Fibroblast of lung (primary cell): ENCODE measurements at regions not wholly inside any gene's neighbourhood (a gene's known extent, or its start where the extent isn't known, plus 50 kb on each side); places are given as distances from the start of the nearest gene placed in this dataset.
A peak's percentile ranks its signal among the peaks of the same experiment; 100 is the strongest.

ENCODE experiments used
- DNase-seq, 2 donors: peaks; one replicate each; pipeline versions ENCODE4 v3.0.0 to v3.0.0-alpha.2; 2010; ENCODE audit warnings: low read depth in 2 of 2
- H2AFZ ChIP-seq: 2 replicates; pipeline ENCODE4 v1.5.1; 2012; ENCODE audit warnings: low read length, control low read depth, inconsistent platforms
- H3K27ac ChIP-seq: 2 replicates; pipeline ENCODE4 v1.5.1; 2011; ENCODE audit warnings: low read length, control low read depth; ENCODE audit not compliant: insufficient read depth
- H3K27me3 ChIP-seq: 2 replicates; pipeline ENCODE4 v1.5.1; 2011; ENCODE audit warnings: mild to moderate bottlenecking, low read length; ENCODE audit not compliant: control insufficient read depth, insufficient read depth
- H3K36me3 ChIP-seq: 2 replicates; pipeline ENCODE4 v1.5.1; 2011; ENCODE audit warnings: low read length; ENCODE audit not compliant: control insufficient read depth, insufficient read depth
- H3K4me1 ChIP-seq: 2 replicates; pipeline ENCODE4 v1.5.1; 2011; ENCODE audit warnings: low read length; ENCODE audit not compliant: control insufficient read depth, insufficient read depth; ENCODE audit errors: extremely low read depth
- H3K4me2 ChIP-seq: 2 replicates; pipeline ENCODE4 v1.5.1; 2011; ENCODE audit warnings: low read length, control low read depth; ENCODE audit not compliant: insufficient read depth; ENCODE audit errors: extremely low read depth
- H3K4me3 ChIP-seq, 4 experiments: fragments of 200-600 bp in 1 of 4; sonication (generic) in 1 of 4; replicated peaks in 1 of 4; 2 replicates each; pipeline ENCODE4 v1.5.1; 2011 to 2016; ENCODE audit warnings: low read length in 4 of 4, low read depth in 3 of 4, mild to moderate bottlenecking in 3 of 4, control low read depth in 2 of 4, inconsistent platforms in 1 of 4, mixed read lengths in 1 of 4; ENCODE audit not compliant: insufficient read depth in 1 of 4; ENCODE audit errors: control extremely low read depth in 1 of 4
- H3K79me2 ChIP-seq: 2 replicates; pipeline ENCODE4 v1.5.1; 2012; ENCODE audit warnings: mild to moderate bottlenecking, low read length, inconsistent platforms; ENCODE audit not compliant: control insufficient read depth, insufficient read depth
- H3K9ac ChIP-seq: 2 replicates; pipeline ENCODE4 v1.5.1; 2011; ENCODE audit warnings: mild to moderate bottlenecking, low read length, control low read depth; ENCODE audit not compliant: insufficient read depth
- H3K9me3 ChIP-seq: 2 replicates; pipeline ENCODE4 v1.5.1; 2012; ENCODE audit warnings: low read depth, low read length; ENCODE audit not compliant: control insufficient read depth, insufficient read depth
- H4K20me1 ChIP-seq: 2 replicates; pipeline ENCODE4 v1.5.1; 2011; ENCODE audit warnings: low read length; ENCODE audit not compliant: control insufficient read depth, insufficient read depth; ENCODE audit errors: extremely low read depth
- EZH2 ChIP-seq: IDR thresholded peaks from 2 replicates; pipeline ENCODE4 v1.5.1; 2012; ENCODE audit warnings: low read length, control low read depth, mild to moderate bottlenecking; ENCODE audit errors: missing control alignments
- TF ChIP-seq, protein P1 (sequence below), 2 donors: IDR thresholded peaks in 1 of 2; conservative IDR thresholded peaks in 1 of 2; 1 replicate in 1 of 2; 2 replicates in 1 of 2; pipeline ENCODE4 v1.5.1; 2011 to 2012; ENCODE audit warnings: low read length in 2 of 2, control low read depth in 1 of 2, inconsistent platforms in 1 of 2, low read depth in 1 of 2, mild to moderate bottlenecking in 1 of 2

DNA sequence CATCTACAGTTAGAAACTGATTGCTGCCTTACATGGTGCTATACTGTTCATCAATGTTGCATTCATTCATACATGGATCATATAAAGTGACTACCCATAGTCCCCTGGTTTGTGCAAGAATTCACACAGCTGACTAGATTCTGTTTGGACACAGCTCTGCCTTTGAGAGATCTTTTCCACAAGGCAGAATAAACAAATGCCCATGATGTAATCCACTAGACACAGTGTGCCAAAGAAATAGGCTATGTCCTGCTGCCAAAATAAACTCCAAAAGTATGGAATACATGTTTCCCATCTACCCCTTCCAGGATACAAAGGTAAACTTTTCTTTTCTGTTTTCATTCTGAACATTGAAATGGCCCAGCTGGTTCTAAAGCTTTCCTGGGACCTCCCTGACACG, 269.4 kb upstream of the CHAC2 start:
- no peak for TF ChIP-seq EZH2
- TF ChIP-seq, protein P1, sequence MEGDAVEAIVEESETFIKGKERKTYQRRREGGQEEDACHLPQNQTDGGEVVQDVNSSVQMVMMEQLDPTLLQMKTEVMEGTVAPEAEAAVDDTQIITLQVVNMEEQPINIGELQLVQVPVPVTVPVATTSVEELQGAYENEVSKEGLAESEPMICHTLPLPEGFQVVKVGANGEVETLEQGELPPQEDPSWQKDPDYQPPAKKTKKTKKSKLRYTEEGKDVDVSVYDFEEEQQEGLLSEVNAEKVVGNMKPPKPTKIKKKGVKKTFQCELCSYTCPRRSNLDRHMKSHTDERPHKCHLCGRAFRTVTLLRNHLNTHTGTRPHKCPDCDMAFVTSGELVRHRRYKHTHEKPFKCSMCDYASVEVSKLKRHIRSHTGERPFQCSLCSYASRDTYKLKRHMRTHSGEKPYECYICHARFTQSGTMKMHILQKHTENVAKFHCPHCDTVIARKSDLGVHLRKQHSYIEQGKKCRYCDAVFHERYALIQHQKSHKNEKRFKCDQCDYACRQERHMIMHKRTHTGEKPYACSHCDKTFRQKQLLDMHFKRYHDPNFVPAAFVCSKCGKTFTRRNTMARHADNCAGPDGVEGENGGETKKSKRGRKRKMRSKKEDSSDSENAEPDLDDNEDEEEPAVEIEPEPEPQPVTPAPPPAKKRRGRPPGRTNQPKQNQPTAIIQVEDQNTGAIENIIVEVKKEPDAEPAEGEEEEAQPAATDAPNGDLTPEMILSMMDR (conservative IDR thresholded peaks at IDR 0.05 in 1 of 2, IDR thresholded peaks at IDR 0.05 in 1 of 2; ENCODE audit: low read depth in 1 of 2, low read length in 2 of 2): no peak
- no peak overlapping the region for H2AFZ ChIP-seq
- no peak overlapping the region for H3K4me3 ChIP-seq
- H3K27me3 ChIP-seq: no peaks in the 10 kb centered on the region
- H3K4me2 ChIP-seq: no peak overlapping the region
- no peaks in the 10 kb centered on the region for H3K9me3 ChIP-seq
- H3K9ac ChIP-seq: no peak overlapping the region
- H3K36me3 ChIP-seq: no peaks in the 10 kb centered on the region
- no peak overlapping the region for H3K27ac ChIP-seq
- peak; percentile 87 for DNase-seq
- H3K79me2 ChIP-seq: no peaks in the 10 kb centered on the region
- H3K4me1 ChIP-seq: no peaks in the 10 kb centered on the region
- no peaks in the 10 kb centered on the region for H4K20me1 ChIP-seq

DNA sequence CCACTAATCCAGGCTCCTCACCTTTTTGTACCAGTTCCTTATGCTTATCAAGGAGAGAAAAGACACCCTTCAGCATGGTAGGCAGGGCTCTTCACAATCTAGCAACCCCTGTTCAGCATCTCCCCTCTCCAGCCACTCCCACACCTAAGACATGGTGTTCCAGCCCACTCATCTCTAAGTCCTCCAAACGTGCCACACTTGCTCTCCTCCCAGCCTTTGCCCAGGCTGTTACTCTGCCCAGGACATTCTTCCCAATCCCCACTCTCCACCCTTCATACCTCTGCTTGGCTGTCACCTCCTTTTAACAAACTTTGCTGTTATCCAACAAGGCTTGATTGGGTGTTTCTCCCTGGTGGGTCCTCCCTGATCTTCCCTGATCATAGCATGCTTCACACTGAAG, 270.6 kb upstream of the CHAC2 start:
- no peak for DNase-seq
- TF ChIP-seq, protein P1 (conservative IDR thresholded peaks at IDR 0.05 in 1 of 2, IDR thresholded peaks at IDR 0.05 in 1 of 2; ENCODE audit: low read depth in 1 of 2, low read length in 2 of 2): no peak
- no peak for TF ChIP-seq EZH2
- H2AFZ ChIP-seq: no peak overlapping the region
- no peaks in the 10 kb centered on the region for H3K9me3 ChIP-seq
- no peaks in the 10 kb centered on the region for H3K79me2 ChIP-seq
- H3K36me3 ChIP-seq: no peaks in the 10 kb centered on the region
- H3K4me1 ChIP-seq: no peaks in the 10 kb centered on the region
- no peak overlapping the region for H3K27ac ChIP-seq
- H3K4me2 ChIP-seq: no peak overlapping the region
- H3K9ac ChIP-seq: no peak overlapping the region
- no peaks in the 10 kb centered on the region for H3K27me3 ChIP-seq
- H4K20me1 ChIP-seq: no peaks in the 10 kb centered on the region
- no peak overlapping the region for H3K4me3 ChIP-seq

DNA sequence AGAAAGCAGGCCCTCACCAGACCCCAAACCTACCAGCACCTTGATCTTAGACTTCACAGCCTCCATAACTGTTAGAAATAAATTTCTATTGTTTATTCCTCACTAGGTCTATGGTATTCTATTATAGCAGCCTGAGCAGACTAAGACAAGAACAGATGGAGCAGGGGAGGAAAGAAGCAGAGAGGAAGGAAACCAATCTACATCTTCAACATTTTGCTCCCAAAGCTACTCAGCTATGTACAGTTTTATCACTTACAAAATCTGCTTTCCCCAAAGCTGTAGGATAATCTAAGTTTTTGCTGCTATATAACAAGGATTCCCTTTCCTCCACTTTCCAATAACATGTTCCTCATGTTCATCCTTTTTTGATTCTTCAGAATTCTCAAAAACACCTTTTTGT, 274.4 kb upstream of the CHAC2 start:
- no peak overlapping the region for H2AFZ ChIP-seq
- no peaks in the 10 kb centered on the region for H3K27me3 ChIP-seq
- no peak for DNase-seq
- H3K9ac ChIP-seq: no peak overlapping the region
- TF ChIP-seq EZH2: no peak
- TF ChIP-seq, protein P1 (conservative IDR thresholded peaks at IDR 0.05 in 1 of 2, IDR thresholded peaks at IDR 0.05 in 1 of 2; ENCODE audit: low read depth in 1 of 2, low read length in 2 of 2): no peak
- H3K4me2 ChIP-seq: no peak overlapping the region
- H4K20me1 ChIP-seq: no peaks in the 10 kb centered on the region
- H3K4me3 ChIP-seq: no peak overlapping the region
- no peaks in the 10 kb centered on the region for H3K36me3 ChIP-seq
- no peaks in the 10 kb centered on the region for H3K79me2 ChIP-seq
- H3K27ac ChIP-seq: no peak overlapping the region
- H3K9me3 ChIP-seq: no peaks in the 10 kb centered on the region
- H3K4me1 ChIP-seq: no peaks in the 10 kb centered on the region
